PC-3 (cell line): ENCODE measurements at regions not wholly inside any gene's neighbourhood (a gene's known extent, or its start where the extent isn't known, plus 50 kb on each side); places are given as distances from the start of the nearest gene placed in this dataset.

Experiments
- ATAC-seq: fragments of 200-7000 bp; cut with Tn5 transposase; 2 replicates; pipeline ENCODE4 v1.9.1; 2020; ENCODE audit warnings: mild to moderate bottlenecking, moderate library complexity
- BruUV-seq: library from RNA; stranded (reverse); fragments of 400-500 nt; replicated peaks from 2 replicates; lab custom pipeline; 2021; lab: Mats Ljungman, UMichigan
- CTCF ChIA-PET: fragments of 300-600 bp; sonication (Branson Sonifier 250); formaldehyde crosslinking; loops from one replicate; lab custom pipeline; 2022; ENCODE audit warnings: antibody characterized with exemption; lab: Charles Lee
- POLR2A ChIA-PET: fragments of 300-600 bp; sonication (Branson Sonifier 250); formaldehyde crosslinking; loops from one replicate; lab custom pipeline; 2022; ENCODE audit warnings: antibody characterized with exemption; ENCODE audit not compliant: unreplicated experiment; lab: Charles Lee
- DNase-seq: peaks from one replicate; pipeline ENCODE4 v3.0.0-alpha.2; 2015
- H2AFZ ChIP-seq: fragments of 300-600 bp; sonication (generic); 2 replicates; pipeline ENCODE4 v1.6.0; 2016; ENCODE audit warnings: antibody characterized with exemption, low read length
- H3F3A ChIP-seq: fragments of 300-600 bp; sonication (generic); one replicate; pipeline ENCODE4 v1.6.0; 2017; ENCODE audit warnings: antibody characterized with exemption, low read length, control low read depth, mild to moderate bottlenecking; ENCODE audit not compliant: unreplicated experiment
- H3K27ac ChIP-seq: fragments of 300-600 bp; sonication (generic); 2 replicates; pipeline ENCODE4 v1.5.1; 2016; ENCODE audit warnings: mild to moderate bottlenecking, low read length
- H3K27me3 ChIP-seq: fragments of 300-600 bp; sonication (generic); 2 replicates; pipeline ENCODE4 v1.6.1; 2016; ENCODE audit warnings: low read length, mixed read lengths
- H3K36me3 ChIP-seq: fragments of 300-600 bp; sonication (generic); 2 replicates; pipeline ENCODE4 v1.6.1; 2016; ENCODE audit warnings: low read depth, mixed run types, low read length, mixed read lengths
- H3K4me1 ChIP-seq: fragments of 300-600 bp; sonication (generic); 2 replicates; pipeline ENCODE4 v1.5.1; 2016; ENCODE audit warnings: low read length; ENCODE audit not compliant: insufficient read depth
- H3K4me2 ChIP-seq: fragments of 300-600 bp; sonication (generic); 2 replicates; pipeline ENCODE4 v1.6.0; 2016; ENCODE audit warnings: low read length
- H3K4me3 ChIP-seq: fragments of 300-600 bp; sonication (generic); 2 replicates; pipeline ENCODE4 v1.5.1; 2016; ENCODE audit warnings: mild to moderate bottlenecking, low read length, mixed read lengths
- H3K79me2 ChIP-seq: fragments of 300-600 bp; sonication (generic); 2 replicates; pipeline ENCODE4 v1.6.1; 2017; ENCODE audit warnings: low read length, mixed read lengths
- H3K9ac ChIP-seq: fragments of 300-600 bp; sonication (generic); 2 replicates; pipeline ENCODE4 v1.6.0; 2016; ENCODE audit warnings: mild to moderate bottlenecking, low read length
- H3K9me2 ChIP-seq: fragments of 300-600 bp; sonication (generic); replicated peaks from 2 replicates; pipeline ENCODE4 v1.6.1; 2016; ENCODE audit warnings: mixed run types, low read length, mixed read lengths
- H3K9me3 ChIP-seq: fragments of 300-600 bp; sonication (generic); 2 replicates; pipeline ENCODE4 v1.6.1; 2016; ENCODE audit warnings: low read length, mixed read lengths
- H4K20me1 ChIP-seq: fragments of 300-600 bp; sonication (generic); 2 replicates; pipeline ENCODE4 v1.6.1; 2016; ENCODE audit warnings: low read length, mixed read lengths
- EZH2 ChIP-seq: fragments of 300-600 bp; sonication (generic); IDR thresholded peaks from one replicate; pipeline ENCODE4 v1.6.1; 2017; ENCODE audit warnings: antibody characterized with exemption, mild to moderate bottlenecking, low read length; ENCODE audit not compliant: unreplicated experiment
- EZH2phosphoT487 ChIP-seq: fragments of 300-600 bp; sonication (generic); IDR thresholded peaks from 2 replicates; pipeline ENCODE4 v1.6.1; 2018; ENCODE audit warnings: mild to moderate bottlenecking, antibody characterized with exemption, low read length, borderline replicate concordance
- intact Hi-C: fragments of 100-400 bp; cut with micrococcal nuclease; formaldehyde crosslinking; loops from 2 replicates; pipeline ENCODE4 v1.9.0; 2023
- TF ChIP-seq, protein P1 (sequence below): fragments of 300-600 bp; sonication (generic); conservative IDR thresholded peaks from 2 replicates; pipeline ENCODE4 v1.5.1; 2017; ENCODE audit warnings: antibody characterized with exemption, low read depth, mild to moderate bottlenecking, low read length

DNA sequence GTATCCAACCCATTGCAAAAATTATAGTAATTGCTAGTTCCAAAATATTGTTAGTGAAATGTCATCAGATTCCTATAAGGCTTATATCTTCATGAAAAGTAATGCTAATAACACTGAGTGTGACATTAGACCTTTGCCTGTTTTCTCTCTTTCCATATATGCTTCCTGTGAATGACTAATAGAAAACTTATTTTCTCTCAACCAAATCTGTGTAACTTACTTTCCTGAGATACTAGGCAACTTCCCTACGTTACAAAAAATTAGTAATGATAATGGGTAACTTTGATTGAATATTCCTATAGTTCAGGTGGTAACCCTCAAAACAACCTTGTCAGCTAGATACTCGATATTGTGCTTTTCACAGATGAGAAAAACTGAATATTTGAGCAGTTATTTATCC is 124.2 kb upstream of the HNRNPU start:
- Histone ChIP-seq H3K36me3 (0 out of 2 replicates have a peak, but pooled peaks cover 3% of the 10 kb centered on the region), H3K9ac (no peak overlapping the region), H2AFZ (no peak overlapping the region), H3K9me2 (no peaks in the 10 kb centered on the region), H3K27ac (no peak overlapping the region), H3K4me2 (no peak overlapping the region), H3K4me1 (peaks cover 16% of the 10 kb centered on the region), H3K79me2 (no peaks in the 10 kb centered on the region), H3K4me3 (no peak overlapping the region), H3K27me3 (no peaks in the 10 kb centered on the region), H4K20me1 (no peaks in the 10 kb centered on the region), H3K9me3 (no peaks in the 10 kb centered on the region), H3F3A (no peaks in the 10 kb centered on the region)
- CTCF ChIA-PET: no interaction called here
- ATAC-seq (no peak), DNase-seq (peak; percentile 15)
- BruUV-seq: no TSS peak
- TF ChIP-seq EZH2: no peak
- TF ChIP-seq EZH2phosphoT487: no peak
- TF ChIP-seq, protein P1, sequence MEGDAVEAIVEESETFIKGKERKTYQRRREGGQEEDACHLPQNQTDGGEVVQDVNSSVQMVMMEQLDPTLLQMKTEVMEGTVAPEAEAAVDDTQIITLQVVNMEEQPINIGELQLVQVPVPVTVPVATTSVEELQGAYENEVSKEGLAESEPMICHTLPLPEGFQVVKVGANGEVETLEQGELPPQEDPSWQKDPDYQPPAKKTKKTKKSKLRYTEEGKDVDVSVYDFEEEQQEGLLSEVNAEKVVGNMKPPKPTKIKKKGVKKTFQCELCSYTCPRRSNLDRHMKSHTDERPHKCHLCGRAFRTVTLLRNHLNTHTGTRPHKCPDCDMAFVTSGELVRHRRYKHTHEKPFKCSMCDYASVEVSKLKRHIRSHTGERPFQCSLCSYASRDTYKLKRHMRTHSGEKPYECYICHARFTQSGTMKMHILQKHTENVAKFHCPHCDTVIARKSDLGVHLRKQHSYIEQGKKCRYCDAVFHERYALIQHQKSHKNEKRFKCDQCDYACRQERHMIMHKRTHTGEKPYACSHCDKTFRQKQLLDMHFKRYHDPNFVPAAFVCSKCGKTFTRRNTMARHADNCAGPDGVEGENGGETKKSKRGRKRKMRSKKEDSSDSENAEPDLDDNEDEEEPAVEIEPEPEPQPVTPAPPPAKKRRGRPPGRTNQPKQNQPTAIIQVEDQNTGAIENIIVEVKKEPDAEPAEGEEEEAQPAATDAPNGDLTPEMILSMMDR: no peak
- POLR2A ChIA-PET: no interaction called here
- intact Hi-C loops: no loop called here

DNA sequence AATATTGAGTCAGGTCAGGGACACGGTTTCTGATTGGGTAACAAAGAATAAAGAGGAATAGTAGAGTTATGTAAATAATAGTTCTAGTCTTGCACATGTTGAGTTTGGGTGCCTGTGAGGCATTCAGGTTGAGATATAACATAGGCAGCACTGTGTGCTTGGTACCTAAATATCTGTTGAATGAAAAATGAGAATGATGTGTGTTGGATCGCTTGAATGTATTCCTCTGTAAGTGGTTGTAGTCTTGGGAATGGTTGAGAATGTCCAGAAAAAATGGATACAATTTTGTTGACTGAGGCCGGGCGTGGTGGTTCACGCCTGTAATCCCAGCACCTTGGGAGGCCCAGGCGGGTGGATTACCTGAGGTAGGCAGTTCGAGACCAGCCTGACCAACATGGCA is 116.3 kb upstream of the HNRNPU start:
- H3K36me3 ChIP-seq: no peaks in the 10 kb centered on the region
- H3K9me3 ChIP-seq: no peaks in the 10 kb centered on the region
- H2AFZ ChIP-seq: no peak overlapping the region
- no peak overlapping the region for H3K27ac ChIP-seq
- no peaks in the 10 kb centered on the region for H3F3A ChIP-seq
- TF ChIP-seq EZH2 (no peak), EZH2phosphoT487 (no peak)
- BruUV-seq: no TSS peak
- no peaks in the 10 kb centered on the region for H3K79me2 ChIP-seq
- intact Hi-C loops: no loop called here
- H3K4me2 ChIP-seq: no peak overlapping the region
- H3K9ac ChIP-seq: no peak overlapping the region
- H3K4me3 ChIP-seq: no peak overlapping the region
- ATAC-seq (no peak), DNase-seq (no peak)
- H3K27me3 ChIP-seq: no peaks in the 10 kb centered on the region
- POLR2A ChIA-PET: no interaction called here
- CTCF ChIA-PET: no interaction called here
- H3K4me1 ChIP-seq: no peaks in the 10 kb centered on the region
- no peaks in the 10 kb centered on the region for H3K9me2 ChIP-seq
- H4K20me1 ChIP-seq: no peaks in the 10 kb centered on the region

DNA sequence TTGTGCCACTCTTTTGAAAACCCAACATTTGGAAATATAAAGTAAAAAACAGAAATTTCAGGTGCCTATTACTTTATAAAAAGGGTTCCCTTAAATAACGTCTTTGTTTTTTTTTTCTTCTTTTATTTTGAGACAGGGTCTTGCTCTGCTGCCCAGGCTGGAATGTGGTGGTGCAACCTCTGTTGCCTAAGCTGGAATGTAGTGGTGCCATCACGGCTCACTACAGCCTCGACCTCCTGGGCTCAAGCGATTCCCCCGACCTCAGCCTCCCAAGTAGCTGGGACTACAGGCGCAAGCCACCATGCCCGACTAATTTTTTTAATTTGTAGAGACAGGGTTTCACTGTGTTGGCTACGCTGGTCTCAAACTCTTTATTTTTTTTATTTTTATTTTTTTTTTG is 110.2 kb upstream of the HNRNPU start:
- DNase-seq (no peak), ATAC-seq (no peak)
- H3K4me2 ChIP-seq: no peak overlapping the region
- no peaks in the 10 kb centered on the region for H3K27me3 ChIP-seq
- intact Hi-C loops: loop anchor here (5.0 to 10.0 kb wide), 2 partner anchors 372 to 520 kb away; partner anchors contain the start of gene ADSS2
- peaks cover 19% of the 10 kb centered on the region for H3K79me2 ChIP-seq
- H3K4me1 ChIP-seq: peaks cover 8% of the 10 kb centered on the region
- no peaks in the 10 kb centered on the region for H3K36me3 ChIP-seq
- no peak overlapping the region for H3K4me3 ChIP-seq
- no TSS peak for BruUV-seq
- no peak overlapping the region for H3K27ac ChIP-seq
- ChIA-PET CTCF (no interaction called here), POLR2A (no interaction called here)
- H4K20me1 ChIP-seq: no peaks in the 10 kb centered on the region
- TF ChIP-seq EZH2phosphoT487: no peak
- TF ChIP-seq, protein P1: no peak
- TF ChIP-seq EZH2: no peak
- H2AFZ ChIP-seq: no peak overlapping the region
- no peaks in the 10 kb centered on the region for H3K9me2 ChIP-seq
- H3K9ac ChIP-seq: no peak overlapping the region
- H3F3A ChIP-seq: no peaks in the 10 kb centered on the region
- no peaks in the 10 kb centered on the region for H3K9me3 ChIP-seq
